HEK293 (cell line): ENCODE measurements at regions not wholly inside any gene's neighbourhood (a gene's known extent, or its start where the extent isn't known, plus 50 kb on each side); places are given as distances from the start of the nearest gene placed in this dataset.

Experiments used
- BCL11A ChIP-seq: fragments of 450-650 bp; formaldehyde crosslinking; IDR thresholded peaks from 2 replicates; pipeline ENCODE4 v1.5.1; 2016; ENCODE audit warnings: low read depth, missing biosample characterization, missing genetic modification characterization
- GLI4 ChIP-seq: fragments of 450-650 bp; formaldehyde crosslinking; IDR thresholded peaks from 2 replicates; pipeline ENCODE4 v1.5.1; 2016; ENCODE audit warnings: missing biosample characterization, missing genetic modification characterization
- GLIS2 ChIP-seq: fragments of 450-650 bp; formaldehyde crosslinking; IDR thresholded peaks from 2 replicates; pipeline ENCODE4 v1.5.1; 2016; ENCODE audit warnings: missing biosample characterization, missing genetic modification characterization
- KLF10 ChIP-seq: fragments of 450-650 bp; IDR thresholded peaks from 2 replicates; pipeline ENCODE4 v1.5.1; 2018; ENCODE audit warnings: missing biosample characterization, mild to moderate bottlenecking, missing genetic modification characterization
- KLF7 ChIP-seq: fragments of 450-650 bp; formaldehyde crosslinking; IDR thresholded peaks from 2 replicates; pipeline ENCODE4 v1.5.1; 2016; ENCODE audit warnings: missing biosample characterization, missing genetic modification characterization, borderline replicate concordance
- MEIS1 ChIP-seq: sonication (generic); formaldehyde crosslinking; IDR thresholded peaks from 2 replicates; pipeline ENCODE4 v1.8.1; 2022; ENCODE audit warnings: missing genetic modification reagents, mild to moderate bottlenecking, borderline replicate concordance
- SCRT1 ChIP-seq: fragments of 450-650 bp; formaldehyde crosslinking; IDR thresholded peaks from 2 replicates; pipeline ENCODE4 v1.5.1; 2016; ENCODE audit warnings: missing biosample characterization, missing genetic modification characterization, borderline replicate concordance
- SCRT2 ChIP-seq: fragments of 450-650 bp; formaldehyde crosslinking; IDR thresholded peaks from 2 replicates; pipeline ENCODE4 v1.5.1; 2016; ENCODE audit warnings: missing biosample characterization, missing genetic modification characterization
- ZBTB1 ChIP-seq: fragments of 450-650 bp; formaldehyde crosslinking; IDR thresholded peaks from 2 replicates; pipeline ENCODE4 v1.5.1; 2016; ENCODE audit warnings: missing biosample characterization, missing genetic modification characterization
- ZBTB10 ChIP-seq: fragments of 450-650 bp; formaldehyde crosslinking; IDR thresholded peaks from 2 replicates; pipeline ENCODE4 v1.5.1; 2016; ENCODE audit warnings: missing biosample characterization, missing genetic modification characterization
- ZNF10 ChIP-seq: fragments of 450-650 bp; formaldehyde crosslinking; IDR thresholded peaks from 2 replicates; pipeline ENCODE4 v1.5.1; 2017; ENCODE audit warnings: missing biosample characterization, missing genetic modification characterization
- ZNF121 ChIP-seq: fragments of 450-650 bp; formaldehyde crosslinking; IDR thresholded peaks from 2 replicates; pipeline ENCODE4 v1.5.1; 2016; ENCODE audit warnings: missing biosample characterization, missing genetic modification characterization
- ZNF138 ChIP-seq: fragments of 450-650 bp; formaldehyde crosslinking; IDR thresholded peaks from 2 replicates; pipeline ENCODE4 v1.5.1; 2016; ENCODE audit warnings: missing biosample characterization, missing genetic modification characterization, borderline replicate concordance
- ZNF202 ChIP-seq: fragments of 450-650 bp; formaldehyde crosslinking; IDR thresholded peaks from 2 replicates; pipeline ENCODE4 v1.5.1; 2016; ENCODE audit warnings: missing biosample characterization, missing genetic modification characterization, borderline replicate concordance
- ZNF23 ChIP-seq: fragments of 450-650 bp; formaldehyde crosslinking; IDR thresholded peaks from 2 replicates; pipeline ENCODE4 v1.5.1; 2016; ENCODE audit warnings: missing biosample characterization, missing genetic modification characterization, borderline replicate concordance
- ZNF302 ChIP-seq: fragments of 450-650 bp; formaldehyde crosslinking; IDR thresholded peaks from 2 replicates; pipeline ENCODE4 v1.5.1; 2016; ENCODE audit warnings: missing biosample characterization, missing genetic modification characterization, low read depth
- ZNF324 ChIP-seq: fragments of 450-650 bp; formaldehyde crosslinking; IDR thresholded peaks from 2 replicates; pipeline ENCODE4 v1.5.1; 2016; ENCODE audit warnings: missing biosample characterization, missing genetic modification characterization
- ZNF335 ChIP-seq: fragments of 450-650 bp; formaldehyde crosslinking; conservative IDR thresholded peaks from 2 replicates; pipeline ENCODE4 v1.5.1; 2016; ENCODE audit warnings: missing biosample characterization, missing genetic modification characterization
- ZNF416 ChIP-seq: fragments of 450-650 bp; formaldehyde crosslinking; IDR thresholded peaks from 2 replicates; pipeline ENCODE4 v1.5.1; 2016; ENCODE audit warnings: missing biosample characterization, missing genetic modification characterization
- ZNF501 ChIP-seq: fragments of 450-650 bp; formaldehyde crosslinking; IDR thresholded peaks from 2 replicates; pipeline ENCODE4 v1.5.1; 2016; ENCODE audit warnings: missing biosample characterization, missing genetic modification characterization
- ZNF514 ChIP-seq: fragments of 450-650 bp; formaldehyde crosslinking; IDR thresholded peaks from 2 replicates; pipeline ENCODE4 v1.5.1; 2016; ENCODE audit warnings: missing biosample characterization, missing genetic modification characterization
- ZNF529 ChIP-seq: fragments of 450-650 bp; formaldehyde crosslinking; IDR thresholded peaks from 2 replicates; pipeline ENCODE4 v1.5.1; 2017; ENCODE audit warnings: missing genetic modification characterization, missing biosample characterization; ENCODE audit not compliant: insufficient replicate concordance
- ZNF544 ChIP-seq: fragments of 450-650 bp; formaldehyde crosslinking; IDR thresholded peaks from 2 replicates; pipeline ENCODE4 v1.5.0; 2017; ENCODE audit warnings: missing biosample characterization, missing genetic modification characterization
- ZNF600 ChIP-seq: fragments of 450-650 bp; formaldehyde crosslinking; IDR thresholded peaks from 2 replicates; pipeline ENCODE4 v1.5.1; 2016; ENCODE audit warnings: missing biosample characterization, missing genetic modification characterization
- ZNF623 ChIP-seq: fragments of 450-650 bp; formaldehyde crosslinking; IDR thresholded peaks from 2 replicates; pipeline ENCODE4 v1.5.1; 2016; ENCODE audit warnings: missing biosample characterization, missing genetic modification characterization
- ZNF626 ChIP-seq: fragments of 450-650 bp; sonication (Bioruptor Pico); formaldehyde crosslinking; IDR thresholded peaks from 2 replicates; pipeline ENCODE4 v1.5.1; 2018; ENCODE audit warnings: missing biosample characterization, missing genetic modification characterization, inconsistent platforms
- ZNF76 ChIP-seq: fragments of 450-650 bp; formaldehyde crosslinking; IDR thresholded peaks from 2 replicates; pipeline ENCODE4; 2016; ENCODE audit warnings: low read depth, missing biosample characterization, missing genetic modification characterization, borderline replicate concordance
- ZSCAN23 ChIP-seq: fragments of 450-650 bp; formaldehyde crosslinking; IDR thresholded peaks from 2 replicates; pipeline ENCODE4 v1.5.1; 2016; ENCODE audit warnings: missing biosample characterization, missing genetic modification characterization
- TF ChIP-seq, protein P1 (sequence below): fragments of 450-650 bp; formaldehyde crosslinking; IDR thresholded peaks from 2 replicates; pipeline ENCODE4 v1.5.1; 2016; ENCODE audit warnings: missing biosample characterization, missing genetic modification characterization, borderline replicate concordance
- TF ChIP-seq, protein P2 (sequence below): fragments of 450-650 bp; formaldehyde crosslinking; IDR thresholded peaks from 2 replicates; pipeline ENCODE4 v1.5.1; 2016; ENCODE audit warnings: missing biosample characterization, missing genetic modification characterization
- TF ChIP-seq, protein P3 (sequence below): fragments of 450-650 bp; IDR thresholded peaks from 2 replicates; pipeline ENCODE4 v1.5.1; 2018; ENCODE audit warnings: missing biosample characterization, mild to moderate bottlenecking, missing genetic modification characterization

GRCh38 chr17:14622615-14623101 lies 321.8 kb downstream of the HS3ST3B1 start (continued):
- TF ChIP-seq, protein P1, sequence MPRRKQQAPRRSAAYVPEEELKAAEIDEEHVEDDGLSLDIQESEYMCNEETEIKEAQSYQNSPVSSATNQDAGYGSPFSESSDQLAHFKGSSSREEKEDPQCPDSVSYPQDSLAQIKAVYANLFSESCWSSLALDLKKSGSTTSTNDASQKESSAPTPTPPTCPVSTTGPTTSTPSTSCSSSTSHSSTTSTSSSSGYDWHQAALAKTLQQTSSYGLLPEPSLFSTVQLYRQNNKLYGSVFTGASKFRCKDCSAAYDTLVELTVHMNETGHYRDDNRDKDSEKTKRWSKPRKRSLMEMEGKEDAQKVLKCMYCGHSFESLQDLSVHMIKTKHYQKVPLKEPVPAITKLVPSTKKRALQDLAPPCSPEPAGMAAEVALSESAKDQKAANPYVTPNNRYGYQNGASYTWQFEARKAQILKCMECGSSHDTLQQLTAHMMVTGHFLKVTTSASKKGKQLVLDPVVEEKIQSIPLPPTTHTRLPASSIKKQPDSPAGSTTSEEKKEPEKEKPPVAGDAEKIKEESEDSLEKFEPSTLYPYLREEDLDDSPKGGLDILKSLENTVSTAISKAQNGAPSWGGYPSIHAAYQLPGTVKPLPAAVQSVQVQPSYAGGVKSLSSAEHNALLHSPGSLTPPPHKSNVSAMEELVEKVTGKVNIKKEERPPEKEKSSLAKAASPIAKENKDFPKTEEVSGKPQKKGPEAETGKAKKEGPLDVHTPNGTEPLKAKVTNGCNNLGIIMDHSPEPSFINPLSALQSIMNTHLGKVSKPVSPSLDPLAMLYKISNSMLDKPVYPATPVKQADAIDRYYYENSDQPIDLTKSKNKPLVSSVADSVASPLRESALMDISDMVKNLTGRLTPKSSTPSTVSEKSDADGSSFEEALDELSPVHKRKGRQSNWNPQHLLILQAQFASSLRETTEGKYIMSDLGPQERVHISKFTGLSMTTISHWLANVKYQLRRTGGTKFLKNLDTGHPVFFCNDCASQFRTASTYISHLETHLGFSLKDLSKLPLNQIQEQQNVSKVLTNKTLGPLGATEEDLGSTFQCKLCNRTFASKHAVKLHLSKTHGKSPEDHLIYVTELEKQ (tag by site-specific recombination), result peak; percentile 87
- TF ChIP-seq GLIS2 (tag by site-specific recombination) (no peak), KLF7 (tag by site-specific recombination) (no peak), ZNF138 (tag by site-specific recombination) (no peak), MEIS1 (CRISPR knock-in tag) (no peak), ZNF501 (tag by site-specific recombination) (peak; percentile 69), ZBTB1 (tag by site-specific recombination) (peak; percentile 35; the same call in 1 of the 2 replicates), ZNF121 (tag by site-specific recombination) (no peak), ZNF202 (no peak), ZNF76 (tag by site-specific recombination) (peak; percentile 34; the same call in 1 of the 2 replicates), ZNF600 (tag by site-specific recombination) (0 out of 2 replicates have a peak, but pooled peaks have one; percentile 23), ZNF324 (tag by site-specific recombination) (no peak), ZNF544 (no peak), ZNF623 (tag by site-specific recombination) (no peak), GLI4 (tag by site-specific recombination) (no peak), BCL11A (peak; percentile 66), ZNF335 (tag by site-specific recombination) (no peak), ZNF626 (tag by site-specific recombination) (0 out of 2 replicates have a peak, but pooled peaks have one; percentile 21), ZNF514 (tag by site-specific recombination) (no peak), KLF10 (peak; percentile 87), ZBTB10 (tag by site-specific recombination) (no peak), ZSCAN23 (tag by site-specific recombination) (no peak), ZNF416 (tag by site-specific recombination) (no peak), ZNF529 (tag by site-specific recombination) (no peak), ZNF10 (tag by site-specific recombination) (peak; percentile 39; the same call in 1 of the 2 replicates), ZNF23 (tag by site-specific recombination) (no peak), SCRT2 (no peak), SCRT1 (tag by site-specific recombination) (no peak), ZNF302 (tag by site-specific recombination) (no peak)
- TF ChIP-seq, protein P2, sequence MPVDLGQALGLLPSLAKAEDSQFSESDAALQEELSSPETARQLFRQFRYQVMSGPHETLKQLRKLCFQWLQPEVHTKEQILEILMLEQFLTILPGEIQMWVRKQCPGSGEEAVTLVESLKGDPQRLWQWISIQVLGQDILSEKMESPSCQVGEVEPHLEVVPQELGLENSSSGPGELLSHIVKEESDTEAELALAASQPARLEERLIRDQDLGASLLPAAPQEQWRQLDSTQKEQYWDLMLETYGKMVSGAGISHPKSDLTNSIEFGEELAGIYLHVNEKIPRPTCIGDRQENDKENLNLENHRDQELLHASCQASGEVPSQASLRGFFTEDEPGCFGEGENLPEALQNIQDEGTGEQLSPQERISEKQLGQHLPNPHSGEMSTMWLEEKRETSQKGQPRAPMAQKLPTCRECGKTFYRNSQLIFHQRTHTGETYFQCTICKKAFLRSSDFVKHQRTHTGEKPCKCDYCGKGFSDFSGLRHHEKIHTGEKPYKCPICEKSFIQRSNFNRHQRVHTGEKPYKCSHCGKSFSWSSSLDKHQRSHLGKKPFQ (tag by site-specific recombination), result peak; percentile 94
- TF ChIP-seq, protein P3, sequence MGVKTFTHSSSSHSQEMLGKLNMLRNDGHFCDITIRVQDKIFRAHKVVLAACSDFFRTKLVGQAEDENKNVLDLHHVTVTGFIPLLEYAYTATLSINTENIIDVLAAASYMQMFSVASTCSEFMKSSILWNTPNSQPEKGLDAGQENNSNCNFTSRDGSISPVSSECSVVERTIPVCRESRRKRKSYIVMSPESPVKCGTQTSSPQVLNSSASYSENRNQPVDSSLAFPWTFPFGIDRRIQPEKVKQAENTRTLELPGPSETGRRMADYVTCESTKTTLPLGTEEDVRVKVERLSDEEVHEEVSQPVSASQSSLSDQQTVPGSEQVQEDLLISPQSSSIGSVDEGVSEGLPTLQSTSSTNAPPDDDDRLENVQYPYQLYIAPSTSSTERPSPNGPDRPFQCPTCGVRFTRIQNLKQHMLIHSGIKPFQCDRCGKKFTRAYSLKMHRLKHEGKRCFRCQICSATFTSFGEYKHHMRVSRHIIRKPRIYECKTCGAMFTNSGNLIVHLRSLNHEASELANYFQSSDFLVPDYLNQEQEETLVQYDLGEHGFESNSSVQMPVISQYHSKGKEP (tag by site-specific recombination), result peak; percentile 93
